K562 (cell line): ENCODE measurements at regions not wholly inside any gene's neighbourhood (a gene's known extent, or its start where the extent isn't known, plus 50 kb on each side); places are given as distances from the start of the nearest gene placed in this dataset.

ENCODE experiments used
- ATAC-seq: fragments of 200-7000 bp; cut with Tn5 transposase; 3 replicates; pipeline ENCODE4 v1.9.1; 2020; ENCODE audit warnings: moderate library complexity
- BruUV-seq: library from RNA; stranded (reverse); fragments of 400-500 nt; replicated peaks from 2 replicates; lab custom pipeline; 2021; lab: Mats Ljungman, UMichigan
- CTCF ChIA-PET: fragments of 300-600 bp; formaldehyde crosslinking; extraction: SDS; loops from one replicate; lab custom pipeline; 2021; ENCODE audit warnings: low intra/inter-chr PET ratio; lab: Yijun Ruan, JAX
- POLR2A ChIA-PET: fragments of 300-600, 350-650 bp; sonication (Branson Sonifier 250); formaldehyde crosslinking; extraction: SDS; loops from one replicate; lab custom pipeline; 2021; ENCODE audit warnings: antibody characterized with exemption, inconsistent platforms; lab: Yijun Ruan, JAX
- DNase-seq, 4 experiments: peaks; one replicate each; pipeline versions ENCODE4 v3.0.0 to v3.0.0-alpha.2; 2011 to 2018; ENCODE audit warnings: low spot score in 3 of 4, mixed read lengths in 3 of 4; ENCODE audit errors: extremely low read depth in 1 of 4
- FAIRE-seq: peaks from 2 replicates; lab custom pipeline; 2011; peaks lifted over from hg19 to GRCh38; lab: Jason Lieb, UNC
- H2AFZ ChIP-seq: 2 replicates; pipeline ENCODE4 v1.6.0; 2011; ENCODE audit warnings: low read depth, low read length, control low read depth, inconsistent platforms
- H3K27ac ChIP-seq: fragments of 200-600 bp; 3 replicates; pipeline ENCODE4 v1.8.0; 2011; ENCODE audit warnings: low read depth, mild to moderate bottlenecking, control low read depth, inconsistent platforms, low read length, moderate library complexity, mixed read lengths; ENCODE audit errors: extremely low read depth
- H3K27me3 ChIP-seq, 2 experiments: fragments of 300-600 bp in 1 of 2; 2 replicates in 1 of 2; 3 replicates in 1 of 2; pipeline versions ENCODE4 v1.6.0 to v1.8.0; 2011; ENCODE audit warnings: inconsistent platforms in 2 of 2, low read length in 2 of 2, mild to moderate bottlenecking in 1 of 2, mixed read lengths in 1 of 2, moderate library complexity in 1 of 2; ENCODE audit not compliant: control insufficient read depth in 2 of 2, insufficient read depth in 2 of 2
- H3K36me3 ChIP-seq: fragments of 300-600 bp; 3 replicates; pipeline ENCODE4 v1.8.0; 2011; ENCODE audit warnings: mild to moderate bottlenecking, low read length, inconsistent platforms; ENCODE audit not compliant: control insufficient read depth, insufficient read depth
- H3K4me1 ChIP-seq, 2 experiments: fragments of 200-600 bp in 1 of 2; replicated peaks in 1 of 2; 2 replicates in 1 of 2; 3 replicates in 1 of 2; pipeline versions ENCODE4 v1.5.1 to v1.8.0; 2011; ENCODE audit warnings: inconsistent platforms in 2 of 2, low read length in 2 of 2, mild to moderate bottlenecking in 1 of 2, mixed read lengths in 1 of 2, moderate library complexity in 1 of 2; ENCODE audit not compliant: control insufficient read depth in 2 of 2, insufficient read depth in 2 of 2
- H3K4me2 ChIP-seq: 2 replicates; pipeline ENCODE4 v1.6.1; 2011; ENCODE audit warnings: low read length, control low read depth, inconsistent platforms, mixed read lengths; ENCODE audit not compliant: insufficient read depth
- H3K4me3 ChIP-seq: fragments of 200-600 bp; sonication (generic), shearing (Covaris generic); 2 replicates; pipeline ENCODE4 v1.5.1; 2016; ENCODE audit warnings: control low read depth, inconsistent platforms
- H3K79me2 ChIP-seq: fragments of 200-600 bp; 3 replicates; pipeline ENCODE4 v1.8.0; 2011; ENCODE audit warnings: low read length, inconsistent platforms; ENCODE audit not compliant: control insufficient read depth, insufficient read depth
- H3K9ac ChIP-seq, 2 experiments: 2 replicates each; pipeline versions ENCODE4 v1.6.0 to v1.6.1; 2011; ENCODE audit warnings: low read depth in 2 of 2, low read length in 2 of 2, control low read depth in 1 of 2, inconsistent platforms in 1 of 2, mild to moderate bottlenecking in 1 of 2, mixed read lengths in 1 of 2; ENCODE audit not compliant: insufficient read depth in 1 of 2
- H3K9me1 ChIP-seq: one replicate; pipeline ENCODE4 v1.6.0; 2011; ENCODE audit warnings: inconsistent platforms, mild to moderate bottlenecking, low read length, moderate library complexity; ENCODE audit not compliant: control insufficient read depth, insufficient read depth
- H3K9me3 ChIP-seq: replicated peaks from 2 replicates; pipeline ENCODE4 v1.5.1; 2011; ENCODE audit warnings: low read depth, low read length, inconsistent platforms; ENCODE audit not compliant: control insufficient read depth, insufficient read depth
- H4K20me1 ChIP-seq: replicated peaks from 2 replicates; pipeline ENCODE4 v1.6.1; 2011; ENCODE audit warnings: low read length, inconsistent platforms, mixed read lengths; ENCODE audit not compliant: control insufficient read depth, insufficient read depth
- CREM ChIP-seq: IDR thresholded peaks from 2 replicates; pipeline ENCODE4 v1.6.1; 2014; ENCODE audit warnings: antibody characterized with exemption, low read depth
- CTBP1 ChIP-seq: fragments of 450-650 bp; IDR thresholded peaks from 2 replicates; pipeline ENCODE4 v1.6.1; 2016; ENCODE audit warnings: borderline replicate concordance
- FOXO4 ChIP-seq: fragments of 450-650 bp; formaldehyde crosslinking; IDR thresholded peaks from 2 replicates; pipeline ENCODE4 v1.4.0; 2020; ENCODE audit warnings: mild to moderate bottlenecking, moderate library complexity
- GABPB1 ChIP-seq: sonication (generic); formaldehyde crosslinking; IDR thresholded peaks from 2 replicates; pipeline ENCODE4 v1.8.0; 2022; ENCODE audit warnings: mild to moderate bottlenecking, missing genetic modification reagents
- GTF2B ChIP-seq: IDR thresholded peaks from 2 replicates; pipeline ENCODE4 v1.6.1; 2011; ENCODE audit not compliant: insufficient read length; ENCODE audit errors: extremely low read depth
- HCFC1 ChIP-seq: IDR thresholded peaks from 2 replicates; pipeline ENCODE4 v1.6.1; 2012; ENCODE audit warnings: low read depth, low read length, improper control_type of control experiment
- HEY1 ChIP-seq: fragments of 250-450 bp; sonication (Bioruptor Pico); IDR thresholded peaks from 2 replicates; pipeline ENCODE4 v1.5.0; 2020; ENCODE audit warnings: mild to moderate bottlenecking, moderate library complexity, borderline replicate concordance
- NFE2 ChIP-seq: IDR thresholded peaks from 2 replicates; pipeline ENCODE4 v1.6.1; 2014; ENCODE audit warnings: antibody characterized with exemption, low read depth
- PHTF2 ChIP-seq: fragments of 250-450 bp; sonication (Bioruptor Pico); IDR thresholded peaks from 2 replicates; pipeline ENCODE4 v1.5.0; 2021; ENCODE audit warnings: mild to moderate bottlenecking
- TCF3 ChIP-seq: sonication (generic); formaldehyde crosslinking; IDR thresholded peaks from 2 replicates; pipeline ENCODE4 v1.4.0; 2020; ENCODE audit warnings: mild to moderate bottlenecking, missing genetic modification reagents
- ZC3H11A ChIP-seq: IDR thresholded peaks from 2 replicates; pipeline ENCODE4 v1.6.1; 2012; ENCODE audit warnings: low read depth, low read length, improper control_type of control experiment
- ZNF12 ChIP-seq: sonication (generic); formaldehyde crosslinking; IDR thresholded peaks from 2 replicates; pipeline ENCODE4 v1.4.0; 2020; ENCODE audit warnings: mild to moderate bottlenecking, missing genetic modification reagents
- ZNF3 ChIP-seq: fragments of 250-450 bp; sonication (Bioruptor Pico); IDR thresholded peaks from 2 replicates; pipeline ENCODE4 v1.5.0; 2021; ENCODE audit warnings: mild to moderate bottlenecking, moderate library complexity
- ZNF318 ChIP-seq, 2 experiments: fragments of 450-650 bp; IDR thresholded peaks; 2 replicates each; pipeline ENCODE4 v1.6.1; 2016; ENCODE audit warnings: mild to moderate bottlenecking in 2 of 2, borderline replicate concordance in 1 of 2, low read depth in 1 of 2, moderate library complexity in 1 of 2
- ZNF780A ChIP-seq: fragments of 250-450 bp; sonication (Bioruptor Pico); IDR thresholded peaks from 2 replicates; pipeline ENCODE4 v1.5.0; 2021; ENCODE audit warnings: mild to moderate bottlenecking
- WGBS: fragments of 100-300 bp; shearing (Covaris generic); methylation state at CpG from one replicate; pipeline ENCODE4 v1.1.6; 2016; ENCODE audit warnings: low coverage, mixed read lengths; ENCODE audit not compliant: insufficient coverage; ENCODE audit errors: missing lambda C conversion rate; 5-methylcytosine and 5-hydroxymethylcytosine counted together
- in situ Hi-C: fragments of 300-500 bp; cut with MboI; formaldehyde crosslinking; loops from 4 replicates; pipeline ENCODE4 v1.15.0; 2018; ENCODE audit warnings: inconsistent platforms, mixed read lengths
- intact Hi-C: fragments of 100-400 bp; cut with micrococcal nuclease; formaldehyde crosslinking; loops from 2 replicates; pipeline ENCODE4 v1.14.2; 2022

GRCh38 chr11:45076761-45077160, 69.7 kb upstream of the PRDM11 start:
- intact Hi-C loops (no loop called here), in situ Hi-C loops (no loop called here)
- H3K4me2 ChIP-seq, result no peak overlapping the region
- no peaks in the 10 kb centered on the region; a peak in 1 of 5 replicates for H3K27me3 ChIP-seq
- H3K79me2 ChIP-seq, result no peaks in the 10 kb centered on the region
- H3K36me3 ChIP-seq, result no peaks in the 10 kb centered on the region
- FAIRE-seq (no peak), DNase-seq (no peak), ATAC-seq (no peak)
- ChIA-PET CTCF (no interaction called here), POLR2A (no interaction called here)
- no peak overlapping the region for H3K27ac ChIP-seq
- 0% methylated on average over 2 of the region's 2 CpGs for WGBS
- no TSS peak for BruUV-seq
- H3K9me3 ChIP-seq, result no peaks in the 10 kb centered on the region
- H4K20me1 ChIP-seq, result peaks cover 5% of the 10 kb centered on the region; the same call in 1 of the 2 replicates
- no peak overlapping the region for H2AFZ ChIP-seq
- H3K4me3 ChIP-seq, result no peak overlapping the region
- H3K9ac ChIP-seq, result no peak overlapping the region
- no peaks in the 10 kb centered on the region for H3K9me1 ChIP-seq
- H3K4me1 ChIP-seq, result no peaks in the 10 kb centered on the region
- no peak for TF ChIP-seq CREM
- TF ChIP-seq GABPB1, result no peak
- TF ChIP-seq HCFC1, result no peak
- TF ChIP-seq PHTF2 (CRISPR knock-in tag), result no peak
- TF ChIP-seq ZC3H11A, result no peak
- no peak for TF ChIP-seq NFE2
- no peak for TF ChIP-seq ZNF318 (IDR thresholded peaks at IDR 0.05; ENCODE audit: borderline replicate concordance in 1 of 2, low read depth in 1 of 2)
- no peak for TF ChIP-seq CTBP1
- no peak for TF ChIP-seq HEY1 (CRISPR knock-in tag)
- TF ChIP-seq GTF2B, result no peak
- no peak for TF ChIP-seq TCF3 (CRISPR knock-in tag)
- no peak for TF ChIP-seq FOXO4 (CRISPR knock-in tag)
- TF ChIP-seq ZNF3 (CRISPR knock-in tag), result no peak
- TF ChIP-seq ZNF780A (CRISPR knock-in tag), result no peak
- no peak for TF ChIP-seq ZNF12
